IMR-90 (cell line): ENCODE measurements at regions not wholly inside any gene's neighbourhood (a gene's known extent, or its start where the extent isn't known, plus 50 kb on each side); places are given as distances from the start of the nearest gene placed in this dataset.

Source experiments
- MAFK ChIP-seq: IDR thresholded peaks from 2 replicates; pipeline ENCODE4 v1.6.1; 2012; ENCODE audit warnings: low read depth, low read length, improper control_type of control experiment
- MXI1 ChIP-seq: IDR thresholded peaks from 2 replicates; pipeline ENCODE4 v1.6.1; 2012; ENCODE audit warnings: low read depth, mild to moderate bottlenecking, low read length, moderate library complexity, borderline replicate concordance
- POLR2A ChIP-seq: IDR thresholded peaks from 2 replicates; pipeline ENCODE4 v1.6.1; 2012; ENCODE audit warnings: mild to moderate bottlenecking, low read depth, low read length
- RFX5 ChIP-seq: IDR thresholded peaks from 2 replicates; pipeline ENCODE4 v1.8.0; 2012; ENCODE audit warnings: low read depth, mild to moderate bottlenecking, low read length, moderate library complexity
- SMC3 ChIP-seq: fragments of 150-350 bp; IDR thresholded peaks from 2 replicates; pipeline ENCODE4 v1.6.1; 2016; ENCODE audit warnings: low read depth, mild to moderate bottlenecking, antibody characterized with exemption, low read length, moderate library complexity
- USF2 ChIP-seq: fragments of 150-350 bp; IDR thresholded peaks from 2 replicates; pipeline ENCODE4 v1.6.1; 2017; ENCODE audit warnings: mild to moderate bottlenecking, antibody characterized with exemption, low read length, low read depth
- TF ChIP-seq, protein P1 (sequence below): conservative IDR thresholded peaks from 2 replicates; pipeline ENCODE4 v1.5.1; 2012; ENCODE audit warnings: mild to moderate bottlenecking, low read depth, low read length, improper control_type of control experiment
- TF ChIP-seq, protein P2 (sequence below): fragments of 150-350 bp; IDR thresholded peaks from 2 replicates; pipeline ENCODE4 v1.6.1; 2016; ENCODE audit warnings: low read depth, mild to moderate bottlenecking, low read length, moderate library complexity, borderline replicate concordance

DNA sequence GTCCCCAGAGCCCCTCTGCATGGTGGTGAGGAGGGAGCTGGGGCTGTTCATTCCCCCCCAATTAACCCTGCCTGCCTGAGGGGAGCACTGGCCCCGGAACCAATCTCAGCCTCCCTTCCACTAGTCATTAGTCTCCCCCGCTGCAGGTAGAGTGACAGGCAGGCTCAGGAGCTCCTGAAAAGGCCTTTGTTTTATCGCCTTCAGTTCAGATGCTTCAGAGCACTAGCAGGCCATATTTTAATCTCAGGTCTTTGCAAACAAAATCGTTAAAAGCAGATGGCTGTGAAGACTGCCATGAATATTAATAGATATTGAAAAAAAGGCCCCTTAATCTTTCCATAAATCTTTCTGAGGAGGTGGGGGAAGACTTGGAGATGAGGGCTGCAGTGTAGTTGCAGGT is 250.7 kb downstream of the RPS24 start:
- TF ChIP-seq, protein P1, sequence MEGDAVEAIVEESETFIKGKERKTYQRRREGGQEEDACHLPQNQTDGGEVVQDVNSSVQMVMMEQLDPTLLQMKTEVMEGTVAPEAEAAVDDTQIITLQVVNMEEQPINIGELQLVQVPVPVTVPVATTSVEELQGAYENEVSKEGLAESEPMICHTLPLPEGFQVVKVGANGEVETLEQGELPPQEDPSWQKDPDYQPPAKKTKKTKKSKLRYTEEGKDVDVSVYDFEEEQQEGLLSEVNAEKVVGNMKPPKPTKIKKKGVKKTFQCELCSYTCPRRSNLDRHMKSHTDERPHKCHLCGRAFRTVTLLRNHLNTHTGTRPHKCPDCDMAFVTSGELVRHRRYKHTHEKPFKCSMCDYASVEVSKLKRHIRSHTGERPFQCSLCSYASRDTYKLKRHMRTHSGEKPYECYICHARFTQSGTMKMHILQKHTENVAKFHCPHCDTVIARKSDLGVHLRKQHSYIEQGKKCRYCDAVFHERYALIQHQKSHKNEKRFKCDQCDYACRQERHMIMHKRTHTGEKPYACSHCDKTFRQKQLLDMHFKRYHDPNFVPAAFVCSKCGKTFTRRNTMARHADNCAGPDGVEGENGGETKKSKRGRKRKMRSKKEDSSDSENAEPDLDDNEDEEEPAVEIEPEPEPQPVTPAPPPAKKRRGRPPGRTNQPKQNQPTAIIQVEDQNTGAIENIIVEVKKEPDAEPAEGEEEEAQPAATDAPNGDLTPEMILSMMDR = no peak
- no peak for TF ChIP-seq USF2
- TF ChIP-seq SMC3 = no peak
- TF ChIP-seq MXI1 = no peak
- TF ChIP-seq, protein P2, sequence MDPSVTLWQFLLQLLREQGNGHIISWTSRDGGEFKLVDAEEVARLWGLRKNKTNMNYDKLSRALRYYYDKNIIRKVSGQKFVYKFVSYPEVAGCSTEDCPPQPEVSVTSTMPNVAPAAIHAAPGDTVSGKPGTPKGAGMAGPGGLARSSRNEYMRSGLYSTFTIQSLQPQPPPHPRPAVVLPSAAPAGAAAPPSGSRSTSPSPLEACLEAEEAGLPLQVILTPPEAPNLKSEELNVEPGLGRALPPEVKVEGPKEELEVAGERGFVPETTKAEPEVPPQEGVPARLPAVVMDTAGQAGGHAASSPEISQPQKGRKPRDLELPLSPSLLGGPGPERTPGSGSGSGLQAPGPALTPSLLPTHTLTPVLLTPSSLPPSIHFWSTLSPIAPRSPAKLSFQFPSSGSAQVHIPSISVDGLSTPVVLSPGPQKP = no peak
- no peak for TF ChIP-seq RFX5
- no peak for TF ChIP-seq MAFK
- no peak for TF ChIP-seq POLR2A
